ENCODE measurements at regions not wholly inside any gene's neighbourhood (a gene's known extent, or its start where the extent isn't known, plus 50 kb on each side); places are given as distances from the start of the nearest gene placed in this dataset.

DNA sequence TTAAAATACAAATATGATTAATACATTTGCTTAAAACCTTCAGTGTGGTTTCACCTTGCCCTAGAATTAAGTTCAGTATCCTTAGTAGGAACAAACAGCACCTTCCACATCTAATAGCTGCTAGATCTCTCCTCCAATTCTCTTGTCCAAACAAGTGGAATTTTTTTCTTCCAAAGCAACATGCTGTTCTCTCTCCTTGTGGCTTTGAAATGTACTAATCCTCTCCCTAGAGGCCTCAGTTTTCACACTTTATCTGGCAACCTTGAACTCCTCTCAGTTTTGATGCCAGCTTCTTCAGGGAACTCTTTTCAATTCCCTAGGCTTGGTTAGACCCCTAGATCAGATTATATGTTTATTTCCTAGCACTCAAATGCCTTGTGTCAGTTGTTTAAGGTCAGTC lies 87.0 kb downstream of the GLUL start:
- Histone ChIP-seq H3K4me1 (ENCODE audit: insufficient read depth, low read length) (no peaks in the 10 kb centered on the region), H3K9me3 (ENCODE audit: low read depth, low read length) (no peaks in the 10 kb centered on the region), H3K27me3 (ENCODE audit: insufficient read depth, low read length) (no peaks in the 10 kb centered on the region), H3K27ac (ENCODE audit: low read depth, low read length) (no peak overlapping the region), H3K4me2 (ENCODE audit: insufficient read depth, low read length) (no peak overlapping the region), H3K36me3 (ENCODE audit: insufficient read depth, low read length) (no peaks in the 10 kb centered on the region), H3K79me2 (ENCODE audit: insufficient read depth, low read length) (no peaks in the 10 kb centered on the region), H2AFZ (ENCODE audit: low read length) (no peak overlapping the region), H4K20me1 (ENCODE audit: insufficient read depth, low read length) (no peaks in the 10 kb centered on the region), H3K4me3 (ENCODE audit: insufficient read depth, low read length) (no peak overlapping the region)
- DNase-seq (ENCODE audit: insufficient read length, low spot score, missing footprints) = no peak
- TF ChIP-seq, protein P1, sequence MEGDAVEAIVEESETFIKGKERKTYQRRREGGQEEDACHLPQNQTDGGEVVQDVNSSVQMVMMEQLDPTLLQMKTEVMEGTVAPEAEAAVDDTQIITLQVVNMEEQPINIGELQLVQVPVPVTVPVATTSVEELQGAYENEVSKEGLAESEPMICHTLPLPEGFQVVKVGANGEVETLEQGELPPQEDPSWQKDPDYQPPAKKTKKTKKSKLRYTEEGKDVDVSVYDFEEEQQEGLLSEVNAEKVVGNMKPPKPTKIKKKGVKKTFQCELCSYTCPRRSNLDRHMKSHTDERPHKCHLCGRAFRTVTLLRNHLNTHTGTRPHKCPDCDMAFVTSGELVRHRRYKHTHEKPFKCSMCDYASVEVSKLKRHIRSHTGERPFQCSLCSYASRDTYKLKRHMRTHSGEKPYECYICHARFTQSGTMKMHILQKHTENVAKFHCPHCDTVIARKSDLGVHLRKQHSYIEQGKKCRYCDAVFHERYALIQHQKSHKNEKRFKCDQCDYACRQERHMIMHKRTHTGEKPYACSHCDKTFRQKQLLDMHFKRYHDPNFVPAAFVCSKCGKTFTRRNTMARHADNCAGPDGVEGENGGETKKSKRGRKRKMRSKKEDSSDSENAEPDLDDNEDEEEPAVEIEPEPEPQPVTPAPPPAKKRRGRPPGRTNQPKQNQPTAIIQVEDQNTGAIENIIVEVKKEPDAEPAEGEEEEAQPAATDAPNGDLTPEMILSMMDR (IDR thresholded peaks at IDR 0.05; ENCODE audit: extremely low read depth, low read depth, low read length) = no peak

DNA sequence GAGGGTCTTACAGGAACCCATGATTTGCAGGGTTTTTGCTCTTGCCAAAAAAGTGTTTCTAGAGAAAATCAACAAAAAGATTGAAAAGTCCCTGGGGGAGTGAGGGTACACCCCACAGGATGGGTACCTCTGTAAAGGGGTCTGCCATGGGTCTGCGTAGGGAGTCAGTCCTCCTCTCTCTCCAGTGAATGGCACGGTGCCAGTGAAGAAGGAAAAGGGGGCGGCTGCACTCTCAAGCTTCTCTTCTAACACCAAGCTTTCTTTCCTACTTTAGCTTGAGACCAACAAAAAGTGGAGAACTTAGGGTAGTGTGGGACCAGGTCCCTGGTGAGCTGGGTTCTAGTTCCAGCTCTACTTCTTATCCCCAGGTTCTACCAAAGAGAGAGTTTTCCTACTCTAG lies 87.4 kb downstream of the GLUL start:
- Histone ChIP-seq H3K4me2 (ENCODE audit: insufficient read depth, low read length) (no peak overlapping the region), H4K20me1 (ENCODE audit: insufficient read depth, low read length) (no peaks in the 10 kb centered on the region), H3K4me1 (ENCODE audit: insufficient read depth, low read length) (no peaks in the 10 kb centered on the region), H3K9me3 (ENCODE audit: low read depth, low read length) (no peaks in the 10 kb centered on the region), H2AFZ (ENCODE audit: low read length) (no peak overlapping the region), H3K79me2 (ENCODE audit: insufficient read depth, low read length) (no peaks in the 10 kb centered on the region), H3K36me3 (ENCODE audit: insufficient read depth, low read length) (no peaks in the 10 kb centered on the region), H3K27me3 (ENCODE audit: insufficient read depth, low read length) (no peaks in the 10 kb centered on the region), H3K4me3 (ENCODE audit: insufficient read depth, low read length) (no peak overlapping the region), H3K27ac (ENCODE audit: low read depth, low read length) (no peak overlapping the region)
- TF ChIP-seq, protein P1 (IDR thresholded peaks at IDR 0.05; ENCODE audit: extremely low read depth, low read depth, low read length) = no peak
- no peak for DNase-seq (ENCODE audit: insufficient read length, low spot score, missing footprints)

DNA sequence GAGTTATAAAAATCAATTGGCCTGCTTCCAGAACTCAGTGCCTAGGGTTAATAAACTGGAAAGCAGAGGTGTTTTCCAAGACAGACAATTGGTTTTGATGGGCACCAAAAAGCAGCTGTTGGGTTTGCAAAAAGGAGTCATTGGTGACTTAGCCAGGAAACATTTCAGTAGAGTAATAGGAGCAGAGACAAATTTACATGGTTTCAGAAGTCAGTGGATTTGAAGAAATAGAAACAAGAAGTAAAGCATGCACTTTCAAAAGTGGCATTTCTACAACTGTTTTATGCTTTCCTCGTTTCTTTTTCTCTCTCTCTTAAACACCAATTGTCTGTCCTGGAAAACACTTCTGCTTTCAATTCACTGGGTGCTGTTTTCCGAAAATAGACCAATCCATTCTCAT lies 87.8 kb downstream of the GLUL start:
- H3K27ac ChIP-seq (ENCODE audit: low read depth, low read length) = no peak overlapping the region
- no peak overlapping the region for H2AFZ ChIP-seq (ENCODE audit: low read length)
- TF ChIP-seq, protein P1 (IDR thresholded peaks at IDR 0.05; ENCODE audit: extremely low read depth, low read depth, low read length) = no peak
- DNase-seq (ENCODE audit: insufficient read length, low spot score, missing footprints) = no peak
- H3K9me3 ChIP-seq (ENCODE audit: low read depth, low read length) = no peaks in the 10 kb centered on the region
- no peaks in the 10 kb centered on the region for H3K4me1 ChIP-seq (ENCODE audit: insufficient read depth, low read length)
- H3K27me3 ChIP-seq (ENCODE audit: insufficient read depth, low read length) = no peaks in the 10 kb centered on the region
- H3K36me3 ChIP-seq (ENCODE audit: insufficient read depth, low read length) = no peaks in the 10 kb centered on the region
- H3K79me2 ChIP-seq (ENCODE audit: insufficient read depth, low read length) = no peaks in the 10 kb centered on the region
- H3K4me2 ChIP-seq (ENCODE audit: insufficient read depth, low read length) = no peak overlapping the region
- no peaks in the 10 kb centered on the region for H4K20me1 ChIP-seq (ENCODE audit: insufficient read depth, low read length)
- no peak overlapping the region for H3K4me3 ChIP-seq (ENCODE audit: insufficient read depth, low read length)

DNA sequence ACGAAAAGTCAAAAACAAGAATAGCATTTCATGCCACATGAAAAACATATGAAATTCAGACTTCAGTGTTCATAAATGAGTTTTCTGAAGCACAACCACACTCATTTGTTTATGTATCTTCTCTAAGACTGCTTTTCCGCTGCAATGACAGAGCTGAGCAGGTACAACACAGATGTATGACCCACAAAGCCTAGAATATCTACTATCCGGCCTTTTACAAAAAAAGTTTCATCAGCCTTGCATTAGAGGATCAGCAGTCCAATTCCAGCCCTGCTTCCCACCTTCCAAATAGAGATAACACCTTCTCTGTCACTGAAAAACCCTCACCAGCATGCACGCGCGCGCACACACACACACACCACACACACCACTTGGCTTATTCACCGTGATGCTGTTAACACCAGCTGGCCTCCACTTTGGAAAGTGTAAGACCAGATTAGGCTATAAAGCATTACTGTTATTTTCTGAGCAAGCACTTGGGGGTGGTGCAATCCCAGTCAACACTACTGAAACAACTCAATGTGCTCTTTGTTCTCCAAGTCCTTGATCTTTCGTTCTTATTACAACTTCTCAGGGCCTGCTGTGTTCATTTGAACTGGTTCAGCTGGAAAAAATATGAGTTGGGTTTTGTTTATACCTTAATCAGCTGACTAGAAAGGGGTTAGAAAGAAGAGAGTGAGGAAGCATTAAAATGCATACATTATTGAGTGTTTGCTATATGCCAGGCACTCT lies 90.0 kb downstream of the GLUL start:
- no peak for DNase-seq (ENCODE audit: insufficient read length, low spot score, missing footprints)
- Histone ChIP-seq H2AFZ (ENCODE audit: low read length) (no peak overlapping the region), H3K4me2 (ENCODE audit: insufficient read depth, low read length) (no peak overlapping the region), H4K20me1 (ENCODE audit: insufficient read depth, low read length) (no peaks in the 10 kb centered on the region), H3K9me3 (ENCODE audit: low read depth, low read length) (no peaks in the 10 kb centered on the region), H3K4me1 (ENCODE audit: insufficient read depth, low read length) (no peaks in the 10 kb centered on the region), H3K79me2 (ENCODE audit: insufficient read depth, low read length) (no peaks in the 10 kb centered on the region), H3K4me3 (ENCODE audit: insufficient read depth, low read length) (no peak overlapping the region), H3K36me3 (ENCODE audit: insufficient read depth, low read length) (no peaks in the 10 kb centered on the region), H3K27me3 (ENCODE audit: insufficient read depth, low read length) (no peaks in the 10 kb centered on the region), H3K27ac (ENCODE audit: low read depth, low read length) (no peak overlapping the region)
- TF ChIP-seq, protein P1 (IDR thresholded peaks at IDR 0.05; ENCODE audit: extremely low read depth, low read depth, low read length) = no peak

All from osteoblast (primary cell).